ENCODE measurements at regions not wholly inside any gene's neighbourhood (a gene's known extent, or its start where the extent isn't known, plus 50 kb on each side); places are given as distances from the start of the nearest gene placed in this dataset.

DNA sequence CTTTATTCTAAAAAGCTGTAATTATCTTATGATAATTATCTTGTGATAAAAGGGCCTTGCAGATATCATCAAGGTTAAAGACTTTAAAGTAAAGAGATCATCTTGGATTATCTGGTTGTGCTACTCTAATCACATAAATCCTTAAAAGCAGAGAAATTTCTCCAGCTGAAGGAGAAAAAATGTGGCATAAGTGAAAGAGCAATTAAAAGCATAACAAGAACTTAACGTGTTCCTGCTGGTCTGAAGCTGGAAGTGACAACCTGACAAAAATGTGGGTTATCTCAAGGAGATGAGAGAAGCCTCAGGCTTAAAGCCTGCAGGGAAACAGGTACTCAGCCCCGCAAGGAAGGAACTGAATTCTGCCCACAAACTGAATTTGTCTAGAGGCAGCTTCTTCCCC lies 449.1 kb upstream of the NDST4 start:
- Histone ChIP-seq H3K4me3 (ENCODE audit: low read depth in 2 of 2, low read length in 1 of 2) (no peak overlapping the region), H3K36me3 (replicated peaks in 1 of 2; ENCODE audit: control insufficient read depth in 1 of 2, insufficient read depth in 2 of 2, low read length in 1 of 2) (no peaks in the 10 kb centered on the region), H3K79me2 (ENCODE audit: insufficient read depth) (no peaks in the 10 kb centered on the region), H2AFZ (ENCODE audit: low read depth) (no peak overlapping the region), H3K9ac (no peak overlapping the region), H3K4me1 (ENCODE audit: control insufficient read depth in 1 of 2, insufficient read depth in 2 of 2, low read depth in 1 of 2, low read length in 1 of 2) (no peaks in the 10 kb centered on the region), H3K27me3 (ENCODE audit: insufficient read depth) (no peaks in the 10 kb centered on the region), H3K9me2 (no peaks in the 10 kb centered on the region), H3F3A (replicated peaks; ENCODE audit: insufficient read depth) (no peaks in the 10 kb centered on the region), H3K27ac (ENCODE audit: low read depth in 2 of 2, low read length in 1 of 2) (no peak overlapping the region), H3K9me3 (no peaks in the 10 kb centered on the region), H3K4me2 (no peak overlapping the region), H4K20me1 (ENCODE audit: insufficient read depth) (no peaks in the 10 kb centered on the region)
- WGBS (ENCODE audit: low lambda C conversion rate) = 23% methylated on average over 2 of the region's 2 CpGs
- DNase-seq = no peak
- TF ChIP-seq MEF2A (IDR thresholded peaks at IDR 0.05; ENCODE audit: borderline replicate concordance, low read depth) (no peak), ELF1 (IDR thresholded peaks at IDR 0.05) (no peak), TEAD4 (IDR thresholded peaks at IDR 0.05; ENCODE audit: borderline replicate concordance, insufficient read depth) (no peak), RXRA (IDR thresholded peaks at IDR 0.05; ENCODE audit: borderline replicate concordance, low read depth) (no peak), FOSL2 (IDR thresholded peaks at IDR 0.05; ENCODE audit: borderline replicate concordance, low read depth) (no peak), JUND (IDR thresholded peaks at IDR 0.05) (no peak), FOXM1 (IDR thresholded peaks at IDR 0.05; ENCODE audit: low read depth) (no peak), RAD21 (IDR thresholded peaks at IDR 0.05; ENCODE audit: low read length) (no peak), YY1 (IDR thresholded peaks at IDR 0.05; ENCODE audit: low read depth) (no peak)
- TF ChIP-seq, protein P1, sequence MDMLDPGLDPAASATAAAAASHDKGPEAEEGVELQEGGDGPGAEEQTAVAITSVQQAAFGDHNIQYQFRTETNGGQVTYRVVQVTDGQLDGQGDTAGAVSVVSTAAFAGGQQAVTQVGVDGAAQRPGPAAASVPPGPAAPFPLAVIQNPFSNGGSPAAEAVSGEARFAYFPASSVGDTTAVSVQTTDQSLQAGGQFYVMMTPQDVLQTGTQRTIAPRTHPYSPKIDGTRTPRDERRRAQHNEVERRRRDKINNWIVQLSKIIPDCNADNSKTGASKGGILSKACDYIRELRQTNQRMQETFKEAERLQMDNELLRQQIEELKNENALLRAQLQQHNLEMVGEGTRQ (IDR thresholded peaks at IDR 0.05; ENCODE audit: borderline replicate concordance, low read depth, low read length) = no peak
- TF ChIP-seq, protein P2, sequence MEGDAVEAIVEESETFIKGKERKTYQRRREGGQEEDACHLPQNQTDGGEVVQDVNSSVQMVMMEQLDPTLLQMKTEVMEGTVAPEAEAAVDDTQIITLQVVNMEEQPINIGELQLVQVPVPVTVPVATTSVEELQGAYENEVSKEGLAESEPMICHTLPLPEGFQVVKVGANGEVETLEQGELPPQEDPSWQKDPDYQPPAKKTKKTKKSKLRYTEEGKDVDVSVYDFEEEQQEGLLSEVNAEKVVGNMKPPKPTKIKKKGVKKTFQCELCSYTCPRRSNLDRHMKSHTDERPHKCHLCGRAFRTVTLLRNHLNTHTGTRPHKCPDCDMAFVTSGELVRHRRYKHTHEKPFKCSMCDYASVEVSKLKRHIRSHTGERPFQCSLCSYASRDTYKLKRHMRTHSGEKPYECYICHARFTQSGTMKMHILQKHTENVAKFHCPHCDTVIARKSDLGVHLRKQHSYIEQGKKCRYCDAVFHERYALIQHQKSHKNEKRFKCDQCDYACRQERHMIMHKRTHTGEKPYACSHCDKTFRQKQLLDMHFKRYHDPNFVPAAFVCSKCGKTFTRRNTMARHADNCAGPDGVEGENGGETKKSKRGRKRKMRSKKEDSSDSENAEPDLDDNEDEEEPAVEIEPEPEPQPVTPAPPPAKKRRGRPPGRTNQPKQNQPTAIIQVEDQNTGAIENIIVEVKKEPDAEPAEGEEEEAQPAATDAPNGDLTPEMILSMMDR (IDR thresholded peaks at IDR 0.05) = no peak
- POLR2A ChIA-PET = no interaction called here
- CTCF ChIA-PET = interaction anchor here (0.9 kb wide), 1 partner anchor 449 kb away, joined by 3 read pairs; the partner anchor contains the start of gene NDST4

DNA sequence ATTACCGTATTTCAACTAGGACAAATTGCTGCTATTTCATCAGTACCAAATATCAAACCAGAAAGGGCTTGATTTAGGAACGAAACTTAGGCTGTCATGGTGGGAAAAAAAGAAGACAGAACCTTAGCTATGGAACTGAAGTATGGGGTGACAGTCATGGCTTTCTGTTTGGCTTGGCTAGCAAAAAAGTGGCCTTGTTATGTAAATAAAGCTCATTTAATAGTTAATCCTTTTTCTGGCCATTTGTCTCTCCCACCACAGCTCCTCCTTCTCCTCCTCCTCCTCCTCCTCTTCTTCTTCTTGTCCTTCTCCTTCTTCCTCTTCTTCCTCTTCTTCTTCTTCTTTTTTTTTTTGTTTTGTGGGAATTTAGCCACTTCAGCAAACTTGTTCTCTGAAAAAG lies 434.7 kb upstream of the NDST4 start:
- Histone ChIP-seq H2AFZ (ENCODE audit: low read depth) (no peak overlapping the region), H3K79me2 (ENCODE audit: insufficient read depth) (no peaks in the 10 kb centered on the region), H3K27ac (ENCODE audit: low read depth in 2 of 2, low read length in 1 of 2) (no peak overlapping the region), H3K9me3 (no peaks in the 10 kb centered on the region), H3K4me1 (ENCODE audit: control insufficient read depth in 1 of 2, insufficient read depth in 2 of 2, low read depth in 1 of 2, low read length in 1 of 2) (no peaks in the 10 kb centered on the region), H3K4me3 (ENCODE audit: low read depth in 2 of 2, low read length in 1 of 2) (no peak overlapping the region), H3F3A (replicated peaks; ENCODE audit: insufficient read depth) (no peaks in the 10 kb centered on the region), H3K4me2 (no peak overlapping the region), H3K36me3 (replicated peaks in 1 of 2; ENCODE audit: control insufficient read depth in 1 of 2, insufficient read depth in 2 of 2, low read length in 1 of 2) (no peaks in the 10 kb centered on the region), H4K20me1 (ENCODE audit: insufficient read depth) (no peaks in the 10 kb centered on the region), H3K27me3 (ENCODE audit: insufficient read depth) (no peaks in the 10 kb centered on the region), H3K9me2 (no peaks in the 10 kb centered on the region), H3K9ac (no peak overlapping the region)
- TF ChIP-seq SMC3 (IDR thresholded peaks at IDR 0.05; ENCODE audit: low read depth, low read length) (no peak), SIN3A (IDR thresholded peaks at IDR 0.05; ENCODE audit: borderline replicate concordance, low read depth, low read length) (no peak), FOXJ3 (CRISPR knock-in tag; IDR thresholded peaks at IDR 0.05) (no peak), GABPA (IDR thresholded peaks at IDR 0.05; ENCODE audit: low read depth) (no peak)
- no peak for DNase-seq
- 19% methylated on average over 2 of the region's 2 CpGs for WGBS (ENCODE audit: low lambda C conversion rate)
- ChIA-PET POLR2A (no interaction called here), CTCF (interaction anchor here (1.3 kb wide), 1 partner anchor 18 kb away, joined by 3 read pairs; no protein-coding TSS in a partner anchor)
